GM12872 (cell line): ENCODE measurements at regions not wholly inside any gene's neighbourhood (a gene's known extent, or its start where the extent isn't known, plus 50 kb on each side); places are given as distances from the start of the nearest gene placed in this dataset.

Source experiments
- CTCF ChIP-seq: IDR thresholded peaks from 3 replicates; pipeline ENCODE4 v1.5.1; 2011; ENCODE audit warnings: low read depth, mild to moderate bottlenecking, low read length, moderate library complexity; ENCODE audit not compliant: insufficient read depth

- no peak for TF ChIP-seq CTCF
These were observed 56.0 kb upstream of the CTTNBP2 start for GRCh38 chr7:117929237-117929636.

- TF ChIP-seq CTCF, result no peak
These were observed 58.1 kb upstream of the CTTNBP2 start for GRCh38 chr7:117931314-117931713.

- TF ChIP-seq CTCF, result no peak
These were observed 64.0 kb upstream of the CTTNBP2 start for GRCh38 chr7:117937049-117937752.

- TF ChIP-seq CTCF, result no peak
These were observed 64.7 kb upstream of the CTTNBP2 start for GRCh38 chr7:117937753-117938483.

GRCh38 chr7:117941138-117941810 lies 68.0 kb upstream of the CTTNBP2 start:
- no peak for TF ChIP-seq CTCF

GRCh38 chr7:117942780-117943179 lies 69.5 kb upstream of the CTTNBP2 start:
- no peak for TF ChIP-seq CTCF

GRCh38 chr7:117944886-117945285 lies 71.6 kb upstream of the CTTNBP2 start:
- TF ChIP-seq CTCF, result no peak
